ENCODE measurements at regions not wholly inside any gene's neighbourhood (a gene's known extent, or its start where the extent isn't known, plus 50 kb on each side); places are given as distances from the start of the nearest gene placed in this dataset.

GRCh38 chr2:236459393-236459792 is 110.2 kb upstream of the ACKR3 start:
- no TSS peak for BruUV-seq (replicated peaks)
- TF ChIP-seq SRF (IDR thresholded peaks at IDR 0.05; ENCODE audit: low read depth) (no peak), JUND (IDR thresholded peaks at IDR 0.05) (no peak), ZBTB33 (IDR thresholded peaks at IDR 0.05; ENCODE audit: extremely low read depth, insufficient replicate concordance, low read length) (no peak)
- TF ChIP-seq, protein P1, sequence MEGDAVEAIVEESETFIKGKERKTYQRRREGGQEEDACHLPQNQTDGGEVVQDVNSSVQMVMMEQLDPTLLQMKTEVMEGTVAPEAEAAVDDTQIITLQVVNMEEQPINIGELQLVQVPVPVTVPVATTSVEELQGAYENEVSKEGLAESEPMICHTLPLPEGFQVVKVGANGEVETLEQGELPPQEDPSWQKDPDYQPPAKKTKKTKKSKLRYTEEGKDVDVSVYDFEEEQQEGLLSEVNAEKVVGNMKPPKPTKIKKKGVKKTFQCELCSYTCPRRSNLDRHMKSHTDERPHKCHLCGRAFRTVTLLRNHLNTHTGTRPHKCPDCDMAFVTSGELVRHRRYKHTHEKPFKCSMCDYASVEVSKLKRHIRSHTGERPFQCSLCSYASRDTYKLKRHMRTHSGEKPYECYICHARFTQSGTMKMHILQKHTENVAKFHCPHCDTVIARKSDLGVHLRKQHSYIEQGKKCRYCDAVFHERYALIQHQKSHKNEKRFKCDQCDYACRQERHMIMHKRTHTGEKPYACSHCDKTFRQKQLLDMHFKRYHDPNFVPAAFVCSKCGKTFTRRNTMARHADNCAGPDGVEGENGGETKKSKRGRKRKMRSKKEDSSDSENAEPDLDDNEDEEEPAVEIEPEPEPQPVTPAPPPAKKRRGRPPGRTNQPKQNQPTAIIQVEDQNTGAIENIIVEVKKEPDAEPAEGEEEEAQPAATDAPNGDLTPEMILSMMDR (IDR thresholded peaks at IDR 0.05 in 2 of 3, conservative IDR thresholded peaks at IDR 0.05 in 1 of 3; ENCODE audit: borderline replicate concordance in 1 of 3, insufficient read depth in 1 of 3, low read depth in 2 of 3, low read length in 2 of 3): no peak
- TF ChIP-seq, protein P2, sequence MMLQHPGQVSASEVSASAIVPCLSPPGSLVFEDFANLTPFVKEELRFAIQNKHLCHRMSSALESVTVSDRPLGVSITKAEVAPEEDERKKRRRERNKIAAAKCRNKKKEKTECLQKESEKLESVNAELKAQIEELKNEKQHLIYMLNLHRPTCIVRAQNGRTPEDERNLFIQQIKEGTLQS (IDR thresholded peaks at IDR 0.05): no peak
- Histone ChIP-seq H2AFZ (ENCODE audit: low read depth, low read length, poor library complexity, severe bottlenecking) (no peak overlapping the region), H3K79me2 (ENCODE audit: insufficient read depth, low read length) (no peaks in the 10 kb centered on the region), H3K9me2 (ENCODE audit: insufficient read depth) (no peaks in the 10 kb centered on the region), H3K36me3 (ENCODE audit: control insufficient read depth in 1 of 2, insufficient read depth in 2 of 2, low read length in 2 of 2) (no peaks in the 10 kb centered on the region), H3K27me3 (ENCODE audit: insufficient read depth, low read length) (peaks cover 11% of the 10 kb centered on the region), H3K9ac (ENCODE audit: low read length) (no peak overlapping the region), H3K9me3 (ENCODE audit: control insufficient read depth in 1 of 2, insufficient read depth in 1 of 2, low read depth in 1 of 2, low read length in 2 of 2) (no peaks in the 10 kb centered on the region), H3K4me1 (ENCODE audit: control insufficient read depth in 1 of 2, insufficient read depth in 2 of 2, low read length in 2 of 2) (no peaks in the 10 kb centered on the region), H3K4me2 (ENCODE audit: low read length) (no peak overlapping the region), H4K20me1 (ENCODE audit: insufficient read depth) (no peaks in the 10 kb centered on the region), H3K27ac (ENCODE audit: low read depth, low read length) (no peak overlapping the region), H3K4me3 (replicated peaks in 1 of 2; ENCODE audit: low read depth in 1 of 2, low read length in 2 of 2) (no peak overlapping the region)
- ChIA-PET CTCF (no interaction called here), RAD21 (ENCODE audit: low non-redundant PET in 1 of 2, low total read pairs in 2 of 2, uncharacterized antibody in 2 of 2, unreplicated experiment in 2 of 2) (no interaction called here), POLR2A (no interaction called here)
- no peak for DNase-seq (ENCODE audit: low read depth, low spot score)
- no peak for ATAC-seq
- intact Hi-C loops (cut with micrococcal nuclease): no loop called here
